Kidney epithelial cell (primary cell): ENCODE measurements at regions not wholly inside any gene's neighbourhood (a gene's known extent, or its start where the extent isn't known, plus 50 kb on each side); places are given as distances from the start of the nearest gene placed in this dataset.

ENCODE experiments used
- DNase-seq: peaks from one replicate; pipeline ENCODE4 v3.0.0-alpha.2; 2010; ENCODE audit warnings: low read depth
- H3K27me3 ChIP-seq: 2 replicates; pipeline ENCODE4 v1.6.0; 2011; ENCODE audit warnings: low read length; ENCODE audit not compliant: control insufficient read depth, insufficient read depth
- H3K36me3 ChIP-seq: 2 replicates; pipeline ENCODE4 v1.5.1; 2011; ENCODE audit warnings: low read length; ENCODE audit not compliant: control insufficient read depth, insufficient read depth
- H3K4me3 ChIP-seq: 2 replicates; pipeline ENCODE4 v1.5.1; 2011; ENCODE audit warnings: low read depth, mild to moderate bottlenecking, control low read depth, low read length
- CTCF ChIP-seq: IDR thresholded peaks from 2 replicates; pipeline ENCODE4 v1.5.1; 2011; ENCODE audit warnings: mild to moderate bottlenecking, moderate library complexity, low read length, control low read depth, inconsistent platforms; ENCODE audit not compliant: insufficient read depth, poor library complexity, severe bottlenecking

GRCh38 chr2:128506534-128506933 is 187.9 kb upstream of the HS6ST1 start:
- TF ChIP-seq CTCF, result no peak
- H3K4me3 ChIP-seq, result no peak overlapping the region
- H3K27me3 ChIP-seq, result no peaks in the 10 kb centered on the region
- H3K36me3 ChIP-seq, result no peaks in the 10 kb centered on the region
- DNase-seq, result no peak

DNA sequence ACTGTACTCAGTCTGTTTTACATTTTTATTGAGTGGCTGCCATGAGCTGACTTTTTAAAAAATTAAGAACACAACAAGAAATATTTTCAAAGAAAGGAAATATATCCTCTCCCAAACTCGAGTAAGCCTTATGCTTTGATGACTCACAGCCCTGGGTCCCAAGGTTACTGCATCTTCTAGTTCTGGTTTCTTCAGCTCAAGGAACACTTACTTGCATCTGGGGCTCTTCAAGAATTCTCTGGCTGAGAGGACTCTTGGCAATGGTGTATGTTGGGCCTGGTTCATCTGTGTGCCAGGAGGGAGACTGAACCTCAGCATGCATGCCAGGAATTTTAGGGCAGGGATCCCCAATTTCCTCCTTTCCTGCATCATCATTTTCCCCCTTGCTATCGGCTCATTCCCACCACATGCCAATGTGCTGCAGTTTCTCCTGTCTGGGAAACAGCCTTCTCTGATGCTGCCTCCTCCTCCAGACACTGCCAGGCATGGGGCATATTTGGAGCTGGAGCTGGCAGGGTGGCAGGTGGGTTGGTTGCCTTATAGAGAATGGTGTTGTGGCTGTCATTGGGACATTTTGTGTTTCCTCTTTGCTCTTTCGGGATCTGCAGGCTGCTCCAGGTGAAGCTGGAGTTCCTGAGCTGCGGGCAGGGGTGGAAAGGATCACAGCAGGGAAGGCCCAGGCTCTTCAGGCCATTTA is 192.2 kb upstream of the HS6ST1 start:
- no peak for TF ChIP-seq CTCF
- H3K27me3 ChIP-seq, result no peaks in the 10 kb centered on the region
- DNase-seq, result no peak
- H3K4me3 ChIP-seq, result no peak overlapping the region
- H3K36me3 ChIP-seq, result no peaks in the 10 kb centered on the region

DNA sequence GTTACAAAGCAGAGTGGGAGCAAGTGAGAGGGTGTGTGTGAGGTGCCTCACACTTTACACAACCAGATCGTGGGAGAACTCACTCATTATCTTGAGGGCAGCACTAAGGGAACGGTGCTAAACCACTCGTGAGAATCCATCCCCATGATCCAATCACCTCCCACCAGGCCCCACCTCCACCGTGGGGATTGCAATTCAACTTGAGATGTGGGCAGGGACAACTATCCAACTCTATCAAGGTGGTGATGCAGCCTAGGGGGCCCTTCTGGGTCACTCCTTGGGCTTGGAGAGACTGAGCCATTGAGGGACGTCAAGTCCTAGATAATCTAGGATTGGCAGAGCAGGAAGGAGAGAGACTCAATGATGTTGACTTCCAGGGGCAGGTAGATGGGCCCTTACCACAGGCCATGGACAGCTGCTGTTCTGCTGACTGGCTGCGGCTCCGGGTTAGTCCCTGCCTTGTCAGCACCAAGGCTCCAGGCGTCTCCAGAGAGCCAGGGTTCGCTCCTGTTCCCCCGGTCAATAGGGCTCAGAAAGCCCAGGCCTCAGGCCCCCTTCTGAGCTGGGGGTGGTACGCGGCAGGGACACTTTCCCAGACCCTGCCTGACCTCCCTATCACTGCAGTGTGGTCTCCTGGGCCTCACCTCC is 193.2 kb upstream of the HS6ST1 start:
- no peak for TF ChIP-seq CTCF
- H3K27me3 ChIP-seq, result no peaks in the 10 kb centered on the region
- no peaks in the 10 kb centered on the region for H3K36me3 ChIP-seq
- no peak for DNase-seq
- H3K4me3 ChIP-seq, result no peak overlapping the region

GRCh38 chr2:128512379-128513115 is 193.9 kb upstream of the HS6ST1 start:
- no peaks in the 10 kb centered on the region for H3K36me3 ChIP-seq
- TF ChIP-seq CTCF, result no peak
- H3K4me3 ChIP-seq, result no peak overlapping the region
- H3K27me3 ChIP-seq, result no peaks in the 10 kb centered on the region
- no peak for DNase-seq

GRCh38 chr2:128513116-128513960 is 194.7 kb upstream of the HS6ST1 start:
- no peak for DNase-seq
- no peak overlapping the region for H3K4me3 ChIP-seq
- TF ChIP-seq CTCF, result no peak
- H3K36me3 ChIP-seq, result no peaks in the 10 kb centered on the region
- H3K27me3 ChIP-seq, result no peaks in the 10 kb centered on the region
